ENCODE measurements at regions not wholly inside any gene's neighbourhood (a gene's known extent, or its start where the extent isn't known, plus 50 kb on each side); places are given as distances from the start of the nearest gene placed in this dataset.

DNA sequence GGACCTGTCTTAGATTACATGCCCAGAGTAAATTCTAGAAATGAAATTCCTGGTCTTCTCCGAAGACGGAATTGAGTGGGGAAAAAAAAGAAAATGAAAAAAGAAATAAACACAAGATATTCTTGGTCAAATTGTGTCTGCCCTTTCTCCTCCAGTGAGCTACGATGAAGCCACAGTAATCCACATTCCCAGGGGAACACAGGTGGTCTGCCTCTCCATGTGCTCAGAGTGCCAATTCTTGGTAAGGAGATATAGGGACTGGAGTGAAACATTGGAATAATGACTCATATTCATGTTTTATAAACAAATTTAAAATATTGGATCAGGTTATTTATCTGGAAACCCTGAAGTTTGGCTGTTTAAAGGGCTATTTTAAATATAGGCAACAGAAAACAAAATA lies 54.2 kb upstream of the MGST2 start:
- H3K36me3 ChIP-seq: no peaks in the 10 kb centered on the region
- FAIRE-seq: no peak
- no peak for DNase-seq
- H3K4me3 ChIP-seq: no peak overlapping the region
- no peak overlapping the region for H3K27ac ChIP-seq
- TF ChIP-seq, protein P1, sequence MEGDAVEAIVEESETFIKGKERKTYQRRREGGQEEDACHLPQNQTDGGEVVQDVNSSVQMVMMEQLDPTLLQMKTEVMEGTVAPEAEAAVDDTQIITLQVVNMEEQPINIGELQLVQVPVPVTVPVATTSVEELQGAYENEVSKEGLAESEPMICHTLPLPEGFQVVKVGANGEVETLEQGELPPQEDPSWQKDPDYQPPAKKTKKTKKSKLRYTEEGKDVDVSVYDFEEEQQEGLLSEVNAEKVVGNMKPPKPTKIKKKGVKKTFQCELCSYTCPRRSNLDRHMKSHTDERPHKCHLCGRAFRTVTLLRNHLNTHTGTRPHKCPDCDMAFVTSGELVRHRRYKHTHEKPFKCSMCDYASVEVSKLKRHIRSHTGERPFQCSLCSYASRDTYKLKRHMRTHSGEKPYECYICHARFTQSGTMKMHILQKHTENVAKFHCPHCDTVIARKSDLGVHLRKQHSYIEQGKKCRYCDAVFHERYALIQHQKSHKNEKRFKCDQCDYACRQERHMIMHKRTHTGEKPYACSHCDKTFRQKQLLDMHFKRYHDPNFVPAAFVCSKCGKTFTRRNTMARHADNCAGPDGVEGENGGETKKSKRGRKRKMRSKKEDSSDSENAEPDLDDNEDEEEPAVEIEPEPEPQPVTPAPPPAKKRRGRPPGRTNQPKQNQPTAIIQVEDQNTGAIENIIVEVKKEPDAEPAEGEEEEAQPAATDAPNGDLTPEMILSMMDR (IDR thresholded peaks at IDR 0.05): no peak
- WGBS, 2 donors: 82 to 92% methylated on average over 3 of the region's 3 CpGs
- no peaks in the 10 kb centered on the region for H3K4me1 ChIP-seq
- no peak for ATAC-seq
- intact Hi-C loops (cut with DNase I): no loop called here
- no peaks in the 10 kb centered on the region for H3K9me3 ChIP-seq
- no peaks in the 10 kb centered on the region for H3K27me3 ChIP-seq

DNA sequence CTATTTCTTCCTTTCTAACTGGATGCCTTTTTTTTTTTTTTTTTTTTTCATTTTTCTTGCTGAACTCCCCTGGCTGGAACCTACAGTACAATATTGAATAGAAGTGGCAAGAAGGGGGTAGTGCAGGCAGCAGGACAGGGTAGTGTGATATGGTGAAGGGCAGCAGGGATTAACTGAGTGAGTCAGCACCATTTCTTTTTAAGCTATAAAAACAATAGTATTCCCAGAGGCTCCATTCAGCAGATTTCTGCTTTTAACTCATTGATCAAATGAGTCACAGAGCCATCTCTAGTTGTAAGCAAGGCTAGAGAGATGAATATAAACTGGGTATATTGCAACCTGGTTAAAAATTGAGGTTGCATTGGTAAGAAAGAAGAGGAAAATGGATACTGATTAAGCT lies 53.6 kb upstream of the SETD7 start:
- no peaks in the 10 kb centered on the region for H3K4me1 ChIP-seq
- no peak overlapping the region for H3K4me3 ChIP-seq
- H3K36me3 ChIP-seq: no peaks in the 10 kb centered on the region
- FAIRE-seq (no peak), DNase-seq (no peak), ATAC-seq (no peak)
- intact Hi-C loops (cut with DNase I): no loop called here
- no peaks in the 10 kb centered on the region for H3K9me3 ChIP-seq
- H3K27ac ChIP-seq: no peak overlapping the region
- no peaks in the 10 kb centered on the region for H3K27me3 ChIP-seq
- TF ChIP-seq, protein P1 (IDR thresholded peaks at IDR 0.05): no peak

DNA sequence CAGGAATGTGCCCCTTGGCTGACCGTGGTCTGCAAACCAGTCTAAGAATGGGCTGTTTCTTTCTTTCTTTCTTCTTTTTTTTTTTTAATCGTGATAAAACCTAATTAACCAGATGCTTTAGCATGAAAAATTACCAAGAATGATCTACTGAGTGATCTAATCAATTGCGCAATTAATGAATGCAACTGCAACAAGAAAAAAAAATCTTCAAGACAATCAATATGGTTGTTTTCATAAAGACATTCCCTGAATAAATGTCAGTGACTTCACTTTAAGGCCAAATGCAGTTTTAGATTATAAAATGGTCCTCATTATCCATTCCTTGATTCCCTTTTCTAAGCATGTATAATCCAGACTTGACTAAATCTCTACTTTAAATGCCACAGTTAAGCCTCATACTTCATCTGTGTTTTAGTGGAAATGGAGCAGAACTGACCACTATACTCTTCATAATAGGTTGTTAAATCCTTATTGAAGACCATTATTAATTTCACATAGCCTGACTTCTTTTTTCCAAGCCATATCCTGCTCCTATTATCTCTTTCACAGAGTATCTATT lies 51.6 kb upstream of the SETD7 start:
- Histone ChIP-seq H3K36me3 (no peaks in the 10 kb centered on the region), H3K27ac (no peak overlapping the region), H3K27me3 (no peaks in the 10 kb centered on the region), H3K4me3 (no peak overlapping the region), H3K4me1 (peaks cover 0 to 6% (median 0%) of the 10 kb centered on the region in 3 donors), H3K9me3 (no peaks in the 10 kb centered on the region)
- intact Hi-C loops (cut with DNase I): no loop called here
- WGBS, 2 donors: 46 to 57% methylated on average over 3 of the region's 3 CpGs
- FAIRE-seq (no peak), DNase-seq (no peak), ATAC-seq (no peak)
- TF ChIP-seq, protein P1 (IDR thresholded peaks at IDR 0.05): no peak

DNA sequence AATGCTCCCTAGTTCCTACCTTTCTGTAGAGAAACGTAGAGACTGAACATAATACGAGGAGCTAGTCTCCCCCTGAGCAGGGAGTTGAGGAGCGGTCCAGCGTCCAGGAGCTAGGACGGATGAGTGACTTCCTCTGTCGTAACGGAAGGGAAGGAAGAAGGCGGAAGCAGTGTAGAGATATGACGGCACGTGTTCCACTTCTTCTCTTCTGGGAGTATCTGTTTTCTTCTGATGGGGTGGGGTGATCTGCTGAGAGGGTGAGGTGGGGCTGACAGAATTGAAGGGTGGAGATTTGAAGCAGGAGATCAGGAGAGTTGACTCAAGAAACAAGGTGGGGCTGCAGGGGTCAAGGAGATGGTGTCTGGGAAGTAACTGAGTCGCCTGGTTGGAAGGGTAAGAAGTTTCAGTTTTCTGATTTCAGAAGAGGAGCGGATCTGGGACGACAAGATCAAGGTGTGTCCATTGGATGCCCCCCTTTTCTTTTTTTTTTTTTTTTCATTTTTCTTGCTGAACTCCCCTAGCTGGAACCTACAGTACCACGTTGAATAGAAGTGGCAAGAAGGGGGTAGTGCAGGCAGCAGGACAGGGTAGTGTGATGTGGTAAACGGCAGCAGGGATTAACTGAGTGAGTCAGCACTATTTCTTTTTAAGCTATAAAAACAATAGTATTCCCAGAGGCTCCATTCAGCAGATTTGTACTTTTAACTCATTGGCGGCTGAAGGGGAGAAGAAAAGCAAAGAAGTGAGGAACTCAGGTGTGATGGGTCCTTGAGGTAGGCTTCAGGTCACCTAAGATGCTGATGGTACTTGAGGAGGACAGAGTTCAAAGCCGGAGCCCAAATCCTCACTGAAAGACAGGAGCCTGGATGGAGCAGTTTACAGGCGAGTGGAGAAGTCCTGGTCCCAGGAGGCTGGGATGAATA lies 50.8 kb upstream of the SETD7 start:
- no peaks in the 10 kb centered on the region for H3K36me3 ChIP-seq
- H3K4me1 ChIP-seq: peaks cover 0 to 6% (median 0%) of the 10 kb centered on the region in 3 donors
- intact Hi-C loops (cut with DNase I): no loop called here
- no peaks in the 10 kb centered on the region for H3K27me3 ChIP-seq
- DNase-seq (no peak), FAIRE-seq (no peak), ATAC-seq (peak in 1 of 4 donors; percentile 45)
- no peak overlapping the region for H3K27ac ChIP-seq
- WGBS, 2 donors: 74 to 76% methylated on average over 18 of the region's 18 CpGs
- no peaks in the 10 kb centered on the region for H3K9me3 ChIP-seq
- H3K4me3 ChIP-seq: no peak overlapping the region
- TF ChIP-seq, protein P1 (IDR thresholded peaks at IDR 0.05): no peak

DNA sequence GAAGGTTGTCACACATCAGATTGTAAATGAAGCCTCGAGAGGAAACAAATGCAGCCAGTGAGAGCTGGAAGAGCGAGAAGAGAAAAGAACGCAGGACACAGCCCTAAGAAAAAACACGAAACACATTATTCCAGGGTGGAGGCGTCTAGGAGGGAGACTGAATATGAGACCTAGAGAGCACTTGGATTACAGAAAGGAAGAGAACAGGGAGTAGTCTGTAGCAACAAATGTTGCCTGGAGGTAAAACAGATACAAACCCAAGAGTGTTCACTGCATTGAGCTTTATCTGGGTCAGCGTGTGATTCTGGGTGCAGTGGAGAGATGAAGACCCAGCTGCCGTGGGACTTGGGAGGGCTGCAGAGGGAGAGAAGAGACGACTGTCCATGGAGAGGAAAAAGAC lies 50.1 kb upstream of the SETD7 start:
- FAIRE-seq (no peak), DNase-seq (no peak), ATAC-seq (no peak)
- TF ChIP-seq, protein P1 (IDR thresholded peaks at IDR 0.05): no peak
- Histone ChIP-seq H3K27me3 (no peaks in the 10 kb centered on the region), H3K4me3 (no peak overlapping the region), H3K27ac (no peak overlapping the region), H3K4me1 (peaks cover 0 to 6% (median 0%) of the 10 kb centered on the region in 3 donors), H3K36me3 (no peaks in the 10 kb centered on the region), H3K9me3 (no peaks in the 10 kb centered on the region)
- intact Hi-C loops (cut with DNase I): no loop called here
- 93 to 95% methylated on average over 8 of the region's 8 CpGs for WGBS, 2 donors
